CD4-positive, alpha-beta T cell (primary cell): ENCODE measurements at regions not wholly inside any gene's neighbourhood (a gene's known extent, or its start where the extent isn't known, plus 50 kb on each side); places are given as distances from the start of the nearest gene placed in this dataset.

Experiments
- ATAC-seq: fragments of 200-7000 bp; cut with Tn5 transposase; one replicate; pipeline ENCODE4 v1.10.0; 2022; ENCODE audit warnings: mild to moderate bottlenecking; ENCODE audit not compliant: poor library complexity
- CTCF ChIA-PET: fragments of 350-600 bp; sonication (Branson Sonifier 250); formaldehyde crosslinking; loops from one replicate; lab custom pipeline; 2021; ENCODE audit warnings: antibody characterized with exemption, inconsistent platforms; lab: Charles Lee
- POLR2A ChIA-PET: fragments of 350-600 bp; sonication (Branson Sonifier 250); formaldehyde crosslinking; loops from one replicate; lab custom pipeline; 2021; ENCODE audit warnings: antibody characterized with exemption, inconsistent platforms; lab: Charles Lee
- DNase-seq, 14 experiments: peaks; one replicate each; pipeline ENCODE4 v3.0.0-alpha.2; 2013 to 2020; ENCODE audit warnings: mixed read lengths in 2 of 14
- H3K27ac ChIP-seq, 2 donors: one replicate each; pipeline versions ENCODE4 v1.5.1 to v1.7.0; 2013; ENCODE audit warnings: low read length in 2 of 2, low read depth in 1 of 2, mild to moderate bottlenecking in 1 of 2
- H3K27me3 ChIP-seq, 2 experiments: 1 replicate in 1 of 2; 2 replicates in 1 of 2; pipeline versions ENCODE4 v1.6.1 to v1.7.0; 2013; ENCODE audit warnings: low read length in 2 of 2, control low read depth in 1 of 2, mild to moderate bottlenecking in 1 of 2, moderate library complexity in 1 of 2; ENCODE audit not compliant: insufficient read depth in 2 of 2, control insufficient read depth in 1 of 2
- H3K36me3 ChIP-seq: one replicate; pipeline ENCODE4 v1.6.1; 2013; ENCODE audit warnings: low read length, control low read depth; ENCODE audit not compliant: insufficient read depth
- H3K4me1 ChIP-seq: one replicate; pipeline ENCODE4 v1.6.1; 2013; ENCODE audit warnings: low read length, control low read depth; ENCODE audit not compliant: insufficient read depth
- H3K4me3 ChIP-seq: one replicate; pipeline ENCODE4 v1.5.1; 2013; ENCODE audit warnings: mild to moderate bottlenecking, low read length, moderate library complexity
- H3K9me3 ChIP-seq, 2 experiments: 1 replicate in 1 of 2; 2 replicates in 1 of 2; pipeline versions ENCODE4 v1.6.1 to v1.7.0; 2013; ENCODE audit warnings: low read length in 2 of 2, mild to moderate bottlenecking in 2 of 2, control low read depth in 1 of 2, moderate library complexity in 1 of 2; ENCODE audit not compliant: control insufficient read depth in 1 of 2, insufficient read depth in 1 of 2
- H3K27ac Mint-ChIP-seq: one replicate; pipeline ENCODE4 v1.8.0; 2020; ENCODE audit warnings: mixed read lengths
- H3K27me3 Mint-ChIP-seq: one replicate; pipeline ENCODE4 v1.8.0; 2021; ENCODE audit warnings: mixed read lengths
- H3K36me3 Mint-ChIP-seq: one replicate; pipeline ENCODE4 v1.8.0; 2021; ENCODE audit warnings: low read depth, mixed read lengths
- H3K4me1 Mint-ChIP-seq: one replicate; pipeline ENCODE4 v1.8.0; 2021; ENCODE audit warnings: low read depth, mixed read lengths
- H3K4me3 Mint-ChIP-seq: one replicate; pipeline ENCODE4 v1.8.0; 2020; ENCODE audit warnings: mild to moderate bottlenecking, mixed read lengths
- H3K9me3 Mint-ChIP-seq: one replicate; pipeline ENCODE4 v1.8.0; 2020; ENCODE audit warnings: mixed read lengths
- intact Hi-C, 2 experiments: fragments of 100-400 bp; cut with DNase I in 1 of 2; cut with micrococcal nuclease in 1 of 2; formaldehyde crosslinking; loops; one replicate each; pipeline versions ENCODE4 v1.15.1 to v1.9.0; 2023 to 2025; cut with DNase I, micrococcal nuclease
- TF ChIP-seq, protein P1 (sequence below): fragments of 200-600 bp; IDR thresholded peaks from one replicate; pipeline ENCODE4 v1.8.0; 2022; ENCODE audit warnings: antibody characterized with exemption, mild to moderate bottlenecking

DNA sequence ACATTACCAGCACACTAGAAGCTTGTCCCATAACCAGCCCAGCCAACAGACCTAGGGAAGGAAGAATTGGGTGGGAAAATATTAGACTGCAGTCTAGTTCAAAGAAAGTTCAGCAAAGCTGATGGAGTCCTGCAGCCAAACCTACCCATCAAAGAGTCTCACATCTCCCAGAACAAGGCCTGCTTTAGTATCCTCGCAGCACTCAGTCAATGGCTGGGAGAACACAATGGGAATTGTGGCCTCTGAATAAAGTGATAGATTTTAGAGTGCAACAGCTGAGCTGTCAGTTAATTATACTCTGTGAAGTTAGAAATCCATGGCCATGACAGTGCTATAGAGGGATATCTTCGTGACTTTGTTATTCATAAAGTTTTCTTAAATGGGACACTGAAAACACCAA is 207.2 kb upstream of the NAALADL2 start:
- H3K9me3 Mint-ChIP-seq: peaks cover 2% of the 10 kb centered on the region
- ATAC-seq: no peak
- TF ChIP-seq, protein P1, sequence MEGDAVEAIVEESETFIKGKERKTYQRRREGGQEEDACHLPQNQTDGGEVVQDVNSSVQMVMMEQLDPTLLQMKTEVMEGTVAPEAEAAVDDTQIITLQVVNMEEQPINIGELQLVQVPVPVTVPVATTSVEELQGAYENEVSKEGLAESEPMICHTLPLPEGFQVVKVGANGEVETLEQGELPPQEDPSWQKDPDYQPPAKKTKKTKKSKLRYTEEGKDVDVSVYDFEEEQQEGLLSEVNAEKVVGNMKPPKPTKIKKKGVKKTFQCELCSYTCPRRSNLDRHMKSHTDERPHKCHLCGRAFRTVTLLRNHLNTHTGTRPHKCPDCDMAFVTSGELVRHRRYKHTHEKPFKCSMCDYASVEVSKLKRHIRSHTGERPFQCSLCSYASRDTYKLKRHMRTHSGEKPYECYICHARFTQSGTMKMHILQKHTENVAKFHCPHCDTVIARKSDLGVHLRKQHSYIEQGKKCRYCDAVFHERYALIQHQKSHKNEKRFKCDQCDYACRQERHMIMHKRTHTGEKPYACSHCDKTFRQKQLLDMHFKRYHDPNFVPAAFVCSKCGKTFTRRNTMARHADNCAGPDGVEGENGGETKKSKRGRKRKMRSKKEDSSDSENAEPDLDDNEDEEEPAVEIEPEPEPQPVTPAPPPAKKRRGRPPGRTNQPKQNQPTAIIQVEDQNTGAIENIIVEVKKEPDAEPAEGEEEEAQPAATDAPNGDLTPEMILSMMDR: no peak
- DNase-seq: no peak
- no peaks in the 10 kb centered on the region for H3K36me3 Mint-ChIP-seq
- no peak overlapping the region for H3K27ac Mint-ChIP-seq
- POLR2A ChIA-PET: no interaction called here
- H3K4me3 Mint-ChIP-seq: no peak overlapping the region
- H3K27me3 Mint-ChIP-seq: no peaks in the 10 kb centered on the region
- H3K36me3 ChIP-seq: no peaks in the 10 kb centered on the region
- no peaks in the 10 kb centered on the region for H3K4me1 ChIP-seq
- intact Hi-C loops: no loop called here
- H3K4me3 ChIP-seq: no peak overlapping the region
- H3K27ac ChIP-seq: no peak overlapping the region
- CTCF ChIA-PET: no interaction called here
- H3K27me3 ChIP-seq: no peaks in the 10 kb centered on the region
- H3K4me1 Mint-ChIP-seq: no peaks in the 10 kb centered on the region
- H3K9me3 ChIP-seq: peaks cover 0 to 5% of the 10 kb centered on the region in 2 experiments

DNA sequence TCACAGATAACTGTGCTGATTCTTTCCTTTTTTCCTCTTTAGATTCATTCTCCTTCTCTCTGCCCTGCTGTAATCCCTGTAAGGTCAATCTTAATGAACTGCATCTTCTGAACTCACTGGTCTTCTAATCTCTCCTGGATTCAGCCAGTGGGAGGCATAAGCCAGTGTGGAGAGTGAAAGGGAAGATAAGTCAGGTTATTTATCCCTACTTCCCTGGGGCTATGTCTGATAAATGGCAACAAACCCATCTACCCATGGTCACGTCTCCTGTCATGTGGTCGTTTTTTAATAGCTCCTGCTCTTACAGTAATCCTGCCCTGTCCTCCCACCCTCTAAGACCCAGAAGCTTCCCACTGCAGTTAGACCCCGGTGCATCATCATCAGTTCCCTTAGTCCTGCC is 199.6 kb upstream of the NAALADL2 start:
- H3K4me1 ChIP-seq: no peaks in the 10 kb centered on the region
- no peaks in the 10 kb centered on the region for H3K36me3 Mint-ChIP-seq
- H3K4me1 Mint-ChIP-seq: no peaks in the 10 kb centered on the region
- no peaks in the 10 kb centered on the region for H3K27me3 Mint-ChIP-seq
- ChIA-PET CTCF (no interaction called here), POLR2A (no interaction called here)
- intact Hi-C loops: no loop called here
- DNase-seq: no peak
- H3K27ac ChIP-seq: no peak overlapping the region
- no peaks in the 10 kb centered on the region for H3K36me3 ChIP-seq
- no peaks in the 10 kb centered on the region for H3K27me3 ChIP-seq
- no peaks in the 10 kb centered on the region for H3K9me3 Mint-ChIP-seq
- H3K27ac Mint-ChIP-seq: no peak overlapping the region
- TF ChIP-seq, protein P1: no peak
- no peak for ATAC-seq
- H3K4me3 Mint-ChIP-seq: no peak overlapping the region
- peaks cover 0 to 3% of the 10 kb centered on the region in 2 experiments for H3K9me3 ChIP-seq
- H3K4me3 ChIP-seq: no peak overlapping the region

DNA sequence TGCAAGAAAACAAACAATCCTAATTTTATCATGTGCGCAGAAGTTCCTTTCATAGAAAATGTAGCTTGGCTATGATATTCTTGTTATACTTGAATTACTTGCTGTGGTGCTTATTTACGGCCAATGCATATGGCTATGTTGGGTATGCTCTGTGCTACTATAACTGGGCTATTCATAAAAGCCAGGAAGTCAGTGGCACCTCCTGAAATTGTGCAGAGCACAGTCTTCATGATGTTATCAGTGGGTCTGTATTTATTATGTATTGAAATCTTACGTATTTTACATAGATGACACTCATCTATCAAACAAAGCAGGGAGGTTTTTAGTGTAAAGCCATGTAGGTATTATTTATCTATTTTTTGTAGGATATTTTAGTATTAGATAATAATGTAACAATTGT is 196.5 kb upstream of the NAALADL2 start:
- intact Hi-C loops: no loop called here
- POLR2A ChIA-PET: no interaction called here

More for the DNA sequence above, 196.5 kb upstream of the NAALADL2 start:
- H3K36me3 Mint-ChIP-seq: no peaks in the 10 kb centered on the region
- H3K27me3 Mint-ChIP-seq: no peaks in the 10 kb centered on the region
- Histone ChIP-seq H3K27me3 (no peaks in the 10 kb centered on the region), H3K4me1 (no peaks in the 10 kb centered on the region), H3K27ac (no peak overlapping the region), H3K36me3 (no peaks in the 10 kb centered on the region), H3K4me3 (no peak overlapping the region), H3K9me3 (peaks cover 0 to 3% of the 10 kb centered on the region in 2 experiments)
- no peak overlapping the region for H3K27ac Mint-ChIP-seq
- no peak for DNase-seq
- H3K9me3 Mint-ChIP-seq: no peaks in the 10 kb centered on the region
- ATAC-seq: no peak
- no peaks in the 10 kb centered on the region for H3K4me1 Mint-ChIP-seq
- CTCF ChIA-PET: no interaction called here
- no peak overlapping the region for H3K4me3 Mint-ChIP-seq
- TF ChIP-seq, protein P1: no peak
